Hematopoietic multipotent progenitor cell treated with erythropoietin and hydrocortisone succinate and interleukin-3 and kit ligand, for 15 days (in vitro differentiated cells): ENCODE measurements at regions not wholly inside any gene's neighbourhood (a gene's known extent, or its start where the extent isn't known, plus 50 kb on each side); places are given as distances from the start of the nearest gene placed in this dataset.
"Not testable (repeated sequence)": the region's sequence is repeated elsewhere in the genome, so short reads cannot be mapped to it uniquely, and the experiment has no call there.

Source experiments
- DNase-seq: peaks from one replicate; pipeline ENCODE4 v3.0.0-alpha.2; 2015; ENCODE audit warnings: low spot score

GRCh38 chr9:94033383-94033782 lies 50.9 kb upstream of the PTPDC1 start:
- DNase-seq: no peak

GRCh38 chr9:94031946-94032345 lies 52.3 kb upstream of the PTPDC1 start:
- no peak for DNase-seq

DNA sequence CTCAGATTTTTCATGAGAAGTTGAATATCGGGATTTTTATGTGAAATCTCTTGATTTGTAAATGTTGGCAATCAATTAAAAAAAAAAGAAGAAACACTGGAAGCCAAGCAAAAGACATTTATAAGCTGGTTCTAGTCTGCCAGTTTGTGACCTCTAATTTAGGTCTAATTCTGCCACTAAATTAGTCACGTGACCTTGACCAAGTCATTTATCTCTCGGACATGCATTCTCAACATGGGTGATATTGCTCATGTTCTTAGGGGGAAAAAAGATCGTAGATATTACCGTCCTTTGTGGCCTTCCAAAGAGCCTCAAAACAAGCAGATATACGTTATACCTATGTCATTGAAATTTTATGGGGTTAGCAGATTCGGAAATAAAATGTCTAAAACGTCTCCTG lies 52.9 kb upstream of the PTPDC1 start:
- DNase-seq: no peak

DNA sequence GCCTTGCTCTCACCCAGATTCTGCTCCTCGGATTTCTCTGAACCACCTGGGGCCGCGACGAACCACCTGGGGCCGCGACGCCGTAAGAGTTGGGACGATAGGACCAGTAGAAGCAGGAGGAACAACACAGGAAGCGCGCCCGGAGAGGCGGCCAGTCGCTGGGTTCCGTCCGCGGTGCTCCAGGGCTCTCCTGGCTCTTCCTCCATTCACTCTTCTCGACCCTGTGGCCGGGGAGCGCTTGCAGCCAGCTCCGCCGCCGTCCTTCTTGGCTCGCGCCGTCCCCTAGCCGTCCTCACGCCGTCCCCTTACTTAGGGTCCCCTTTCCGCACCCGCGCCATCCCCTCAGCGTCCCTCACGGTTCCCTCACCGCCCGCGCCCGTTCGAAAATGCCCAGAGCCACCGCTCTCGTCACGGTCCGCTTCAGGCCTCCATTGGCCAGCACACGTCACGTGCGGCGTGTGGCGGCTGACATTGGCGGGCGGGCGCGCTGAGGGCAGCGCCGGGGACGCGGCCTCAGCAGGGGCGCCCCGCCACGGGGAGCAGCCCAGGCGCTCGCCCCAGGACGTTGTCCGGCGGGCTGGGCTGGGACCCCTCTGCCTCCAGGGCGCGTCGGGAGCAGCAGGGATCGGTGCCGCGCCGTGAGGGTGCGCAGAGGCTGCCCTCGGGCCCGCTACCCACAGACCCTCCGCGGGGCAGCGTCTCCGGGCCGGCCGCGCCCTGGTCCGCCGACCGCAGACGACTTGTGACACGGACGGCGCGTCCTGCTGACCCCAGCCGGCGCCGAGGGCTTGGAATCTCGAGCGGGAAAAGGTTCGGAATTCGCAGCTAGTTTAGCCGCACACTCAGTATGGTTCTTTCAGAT lies 53.7 kb upstream of the PTPDC1 start:
- peak; percentile 74 for DNase-seq

GRCh38 chr9:94029932-94030317 lies 54.3 kb upstream of the PTPDC1 start:
- DNase-seq: no peak

DNA sequence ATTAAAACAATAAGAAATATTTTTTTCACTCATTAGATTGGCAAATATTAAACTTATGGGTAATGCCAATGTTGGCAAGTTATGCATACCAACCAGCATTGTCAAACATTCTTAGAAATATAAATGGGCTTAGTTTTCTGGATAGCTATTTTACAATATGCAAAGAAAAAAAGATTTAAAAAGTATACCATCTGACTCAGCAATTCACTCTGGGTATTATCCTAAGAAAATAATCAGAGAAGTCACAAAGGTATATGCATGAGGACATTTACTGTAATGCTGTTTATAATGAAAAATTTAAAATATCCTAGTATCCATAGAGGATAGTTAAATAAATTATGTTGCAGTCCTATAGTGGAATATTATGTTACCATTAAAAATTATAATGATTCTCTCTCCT lies 57.4 kb upstream of the PTPDC1 start:
- DNase-seq: no peak

GRCh38 chr9:94022476-94022875 lies 61.8 kb upstream of the PTPDC1 start:
- not testable (repeated sequence) for DNase-seq

GRCh38 chr9:94020836-94021235 lies 63.4 kb upstream of the PTPDC1 start:
- not testable (repeated sequence) for DNase-seq

GRCh38 chr9:94018628-94019027 lies 63.5 kb upstream of the BARX1 start:
- DNase-seq: no peak

DNA sequence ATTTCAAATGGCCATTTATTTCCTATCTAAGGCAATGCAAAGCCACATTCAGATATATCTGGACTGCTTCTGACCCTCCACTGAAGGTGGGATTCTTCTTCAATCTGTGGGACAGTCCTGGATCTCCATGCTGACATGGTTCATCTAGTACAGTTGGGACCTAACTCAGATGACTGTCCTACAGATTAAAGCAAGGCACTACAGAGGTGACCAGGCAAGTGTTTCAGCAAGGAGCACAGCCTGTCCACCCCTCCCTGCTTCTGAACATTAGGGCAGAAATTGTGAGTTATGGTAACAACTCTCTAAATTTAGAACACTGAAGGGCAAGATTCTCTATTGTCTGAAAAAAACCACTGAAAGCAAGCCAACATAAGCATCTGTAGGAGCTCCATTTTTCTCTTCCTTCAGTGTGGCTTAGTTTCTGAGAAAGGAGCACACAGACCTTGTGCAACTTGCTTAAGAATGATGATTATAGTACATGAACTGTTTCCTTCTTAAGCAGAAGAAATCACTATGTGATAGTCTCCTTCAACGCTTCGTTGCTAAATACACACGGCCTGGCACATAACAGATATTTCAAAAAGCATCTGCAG lies 62.9 kb upstream of the BARX1 start:
- no peak for DNase-seq

- no peak for DNase-seq
Observed at GRCh38 chr9:94016744-94017143, 61.6 kb upstream of the BARX1 start.

DNA sequence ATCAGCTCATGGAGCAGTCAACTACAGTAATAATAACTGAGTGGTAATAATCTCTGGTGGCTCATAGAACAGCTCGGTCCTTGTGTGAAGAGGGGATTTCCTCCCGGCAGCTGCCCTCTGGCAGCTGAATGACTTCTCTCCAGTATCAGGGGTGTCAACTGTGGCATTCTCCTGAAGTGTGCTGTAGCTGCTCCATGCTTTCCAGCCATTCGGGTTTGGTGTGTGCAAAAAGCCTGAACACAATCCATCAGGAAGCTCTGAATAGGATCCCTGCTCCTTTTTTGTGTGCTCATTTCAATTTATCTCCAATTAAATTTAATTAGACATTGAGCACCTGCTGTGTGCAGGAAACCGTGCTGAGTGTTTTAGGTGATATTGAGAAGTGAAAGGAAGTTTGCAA lies 59.8 kb upstream of the BARX1 start:
- DNase-seq: no peak

DNA sequence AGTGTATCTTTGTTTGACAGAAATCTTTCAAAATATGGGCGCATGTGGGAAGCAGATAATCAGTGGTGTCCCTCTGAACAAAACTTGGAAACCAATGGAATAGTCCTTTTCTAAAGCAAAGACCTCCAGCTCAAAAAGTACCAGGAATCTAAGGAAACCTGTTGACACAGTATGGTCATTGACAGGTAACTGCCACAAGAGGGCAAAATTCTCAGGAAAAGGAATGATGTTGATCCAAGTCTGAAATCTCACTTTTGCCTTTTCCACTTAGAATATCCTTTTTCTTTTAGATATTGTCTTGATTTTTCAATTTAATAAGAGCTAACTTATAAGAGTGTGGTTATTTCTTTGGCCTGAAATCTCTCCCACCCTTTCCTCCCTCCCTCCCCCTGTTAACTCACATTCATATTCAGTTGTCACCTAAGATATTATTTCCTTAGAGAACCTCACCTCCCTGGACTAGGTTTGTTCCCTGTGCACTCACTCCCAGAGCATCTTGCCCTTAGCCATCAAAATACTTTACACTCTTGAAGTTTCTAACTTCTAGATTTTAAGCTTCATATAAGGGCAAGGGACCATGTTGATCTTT lies 59.0 kb upstream of the BARX1 start:
- DNase-seq: peak; percentile 14

DNA sequence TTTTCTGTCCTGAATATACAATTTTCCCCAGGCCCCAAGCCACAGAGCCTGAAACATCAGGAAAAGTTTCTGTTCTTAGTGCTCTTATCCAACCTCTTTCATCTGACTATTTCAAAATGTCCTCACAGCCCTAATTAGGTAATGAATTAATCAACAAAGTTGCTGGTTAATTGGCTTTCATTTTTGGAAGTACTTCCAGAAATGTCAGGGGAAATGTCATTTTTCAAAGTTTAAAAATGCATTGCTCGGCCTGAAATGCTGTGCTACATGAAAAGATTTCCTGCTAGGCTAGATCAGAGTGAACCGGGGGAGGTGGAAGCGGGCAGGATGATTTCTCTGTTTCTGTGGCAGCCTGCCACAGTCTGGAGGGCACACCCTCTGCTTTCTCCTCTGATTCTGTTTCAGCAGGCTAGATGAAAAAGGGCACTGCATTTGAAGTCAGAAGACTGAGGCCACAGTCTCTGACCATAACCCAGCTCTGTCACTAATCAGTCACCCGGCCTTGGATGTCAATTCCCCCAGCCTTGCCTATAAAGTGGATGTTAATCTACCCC lies 55.9 kb upstream of the BARX1 start:
- DNase-seq: no peak

GRCh38 chr9:94005272-94005901 lies 50.2 kb upstream of the BARX1 start:
- DNase-seq: peak; percentile 3
